SK-N-SH (cell line): ENCODE measurements at regions not wholly inside any gene's neighbourhood (a gene's known extent, or its start where the extent isn't known, plus 50 kb on each side); places are given as distances from the start of the nearest gene placed in this dataset.

Source experiments
- CTCF ChIA-PET: fragments of 300-600, 350-600 bp; formaldehyde crosslinking; extraction: SDS; loops from one replicate; lab custom pipeline; 2021; lab: Yijun Ruan, JAX
- POLR2A ChIA-PET: fragments of 350-600 bp; sonication (Branson Sonifier 250); formaldehyde crosslinking; extraction: SDS; loops from one replicate; lab custom pipeline; 2020; ENCODE audit warnings: antibody characterized with exemption, inconsistent platforms; lab: Yijun Ruan, JAX
- DNase-seq: peaks from one replicate; pipeline ENCODE4 v3.0.0; 2012
- H2AFZ ChIP-seq: fragments of 200-600 bp; sonication (generic); 2 replicates; pipeline ENCODE4 v1.8.1; 2016; ENCODE audit warnings: antibody characterized with exemption, mild to moderate bottlenecking, low read depth
- H3F3A ChIP-seq: fragments of 200-600 bp; sonication (generic); replicated peaks from 2 replicates; pipeline ENCODE3; 2016; ENCODE audit warnings: antibody characterized with exemption, mild to moderate bottlenecking; ENCODE audit not compliant: insufficient read depth
- H3K27ac ChIP-seq, 2 experiments: fragments of 200-500 bp in 1 of 2; fragments of 200-600 bp in 1 of 2; sonication (Bioruptor generic) in 1 of 2; sonication (generic), shearing (Covaris generic) in 1 of 2; 2 replicates each; pipeline versions ENCODE4 v1.5.1 to v1.6.1; 2014 to 2016; ENCODE audit warnings: low read depth in 2 of 2, inconsistent platforms in 1 of 2, low read length in 1 of 2, mild to moderate bottlenecking in 1 of 2, mixed read lengths in 1 of 2
- H3K27me3 ChIP-seq: fragments of 200-600 bp; sonication (generic), shearing (Covaris generic); 2 replicates; pipeline ENCODE4 v1.6.1; 2016; ENCODE audit warnings: mixed run types; ENCODE audit not compliant: insufficient read depth
- H3K36me3 ChIP-seq, 2 experiments: fragments of 200-500 bp in 1 of 2; fragments of 200-600 bp in 1 of 2; sonication (Bioruptor generic) in 1 of 2; sonication (generic) in 1 of 2; replicated peaks in 1 of 2; 2 replicates each; pipeline versions ENCODE3 to v1.5.1; 2014 to 2016; ENCODE audit warnings: low read length in 1 of 2, mild to moderate bottlenecking in 1 of 2; ENCODE audit not compliant: insufficient read depth in 2 of 2, control insufficient read depth in 1 of 2
- H3K4me1 ChIP-seq, 2 experiments: fragments of 200-500 bp in 1 of 2; fragments of 200-600 bp in 1 of 2; sonication (Bioruptor generic) in 1 of 2; sonication (generic), shearing (Covaris generic) in 1 of 2; 2 replicates each; pipeline versions ENCODE4 v1.5.1 to v1.6.1; 2014 to 2016; ENCODE audit warnings: low read depth in 1 of 2, low read length in 1 of 2, mixed run types in 1 of 2; ENCODE audit not compliant: insufficient read depth in 2 of 2, control insufficient read depth in 1 of 2
- H3K4me2 ChIP-seq: fragments of 200-600 bp; sonication (generic), shearing (Covaris generic); 2 replicates; pipeline ENCODE4 v1.6.1; 2017; ENCODE audit warnings: mixed run types
- H3K4me3 ChIP-seq, 2 experiments: fragments of 200-500 bp in 1 of 2; fragments of 200-600 bp in 1 of 2; sonication (Bioruptor generic) in 1 of 2; sonication (generic), shearing (Covaris generic) in 1 of 2; 2 replicates each; pipeline versions ENCODE4 v1.5.1 to v1.8.1; 2014 to 2016; ENCODE audit warnings: low read depth in 2 of 2, inconsistent platforms in 1 of 2, low read length in 1 of 2, mild to moderate bottlenecking in 1 of 2, mixed read lengths in 1 of 2, moderate library complexity in 1 of 2
- H3K79me2 ChIP-seq: fragments of 200-600 bp; sonication (generic); 2 replicates; pipeline ENCODE4 v1.8.1; 2017; ENCODE audit warnings: mild to moderate bottlenecking; ENCODE audit not compliant: insufficient read depth
- H3K9ac ChIP-seq: fragments of 200-600 bp; sonication (generic); 2 replicates; pipeline ENCODE4 v1.6.1; 2017; ENCODE audit warnings: mixed run types
- H3K9me2 ChIP-seq: fragments of 200-600 bp; sonication (generic); 2 replicates; pipeline ENCODE4 v1.6.1; 2017; ENCODE audit warnings: mixed run types
- H3K9me3 ChIP-seq: fragments of 200-600 bp; sonication (generic); 2 replicates; pipeline ENCODE4 v1.6.1; 2017; ENCODE audit warnings: mixed run types, mild to moderate bottlenecking, moderate library complexity
- H4K20me1 ChIP-seq: fragments of 200-600 bp; sonication (generic); 2 replicates; pipeline ENCODE4 v1.6.1; 2017; ENCODE audit warnings: mild to moderate bottlenecking, mixed run types; ENCODE audit not compliant: insufficient read depth
- CHD2 ChIP-seq: fragments of 150-350 bp; IDR thresholded peaks from 2 replicates; pipeline ENCODE4 v1.6.1; 2018; ENCODE audit warnings: low read length; ENCODE audit not compliant: partially characterized antibody
- ELF1 ChIP-seq: IDR thresholded peaks from 2 replicates; pipeline ENCODE4 v1.4.0; 2012
- EP300 ChIP-seq, 2 experiments: IDR thresholded peaks; 2 replicates each; pipeline versions ENCODE4 v1.4.0 to v1.6.1; 2012; ENCODE audit warnings: borderline replicate concordance in 1 of 2, low read depth in 1 of 2, low read length in 1 of 2
- EZH2phosphoT487 ChIP-seq: fragments of 200-600 bp; sonication (generic); IDR thresholded peaks from 2 replicates; pipeline ENCODE4 v1.6.1; 2017; ENCODE audit warnings: low read depth, mixed run types, mild to moderate bottlenecking, antibody characterized with exemption, moderate library complexity, borderline replicate concordance
- FOXJ3 ChIP-seq: sonication (generic); formaldehyde crosslinking; IDR thresholded peaks from 2 replicates; pipeline ENCODE4 v1.5.1; 2020; ENCODE audit warnings: mild to moderate bottlenecking, missing genetic modification reagents
- FOXM1 ChIP-seq: IDR thresholded peaks from 2 replicates; pipeline ENCODE4 v1.4.0; 2012; ENCODE audit warnings: low read depth, mild to moderate bottlenecking
- IRF3 ChIP-seq: fragments of 150-350 bp; IDR thresholded peaks from 2 replicates; pipeline ENCODE4 v1.6.1; 2016; ENCODE audit warnings: mild to moderate bottlenecking, low read depth, low read length
- JUND ChIP-seq: IDR thresholded peaks from 2 replicates; pipeline ENCODE4 v1.4.0; 2012
- MXI1 ChIP-seq: IDR thresholded peaks from 2 replicates; pipeline ENCODE4 v1.6.1; 2012; ENCODE audit warnings: mild to moderate bottlenecking, low read depth, low read length, improper control_type of control experiment
- NFIC ChIP-seq: IDR thresholded peaks from 2 replicates; pipeline ENCODE4 v1.4.0; 2012; ENCODE audit warnings: borderline replicate concordance
- RAD21 ChIP-seq: IDR thresholded peaks from 2 replicates; pipeline ENCODE4 v1.6.1; 2012; ENCODE audit warnings: mild to moderate bottlenecking, low read length
- REST ChIP-seq: IDR thresholded peaks from 2 replicates; pipeline ENCODE4 v1.6.1; 2012; ENCODE audit warnings: mild to moderate bottlenecking, low read depth, low read length, moderate library complexity
- SIN3A ChIP-seq: IDR thresholded peaks from 2 replicates; pipeline ENCODE4 v1.6.1; 2012; ENCODE audit warnings: low read depth, mild to moderate bottlenecking, low read length, moderate library complexity, borderline replicate concordance
- SMC3 ChIP-seq: IDR thresholded peaks from 2 replicates; pipeline ENCODE4 v1.6.1; 2012; ENCODE audit warnings: low read depth, low read length, improper control_type of control experiment
- TCF12 ChIP-seq: IDR thresholded peaks from 2 replicates; pipeline ENCODE4 v1.4.0; 2012
- USF2 ChIP-seq: fragments of 150-350 bp; IDR thresholded peaks from 2 replicates; pipeline ENCODE4 v1.6.1; 2017; ENCODE audit warnings: antibody characterized with exemption, low read length, low read depth, borderline replicate concordance
- WGBS: methylation state at CpG from one replicate; pipeline ENCODE4 v1.1.6; 2017; ENCODE audit warnings: low lambda C conversion rate; 5-methylcytosine and 5-hydroxymethylcytosine counted together
- TF ChIP-seq, protein P1 (sequence below): fragments of 200-600 bp; sonication (generic); IDR thresholded peaks from 2 replicates; pipeline ENCODE4 v1.6.1; 2017; ENCODE audit warnings: antibody characterized with exemption, mild to moderate bottlenecking, moderate library complexity
- TF ChIP-seq, protein P2 (sequence below): IDR thresholded peaks from 2 replicates; pipeline ENCODE4; 2012
- TF ChIP-seq, protein P3 (sequence below): IDR thresholded peaks from 2 replicates; pipeline ENCODE4 v1.4.0; 2012; ENCODE audit warnings: low read depth
- TF ChIP-seq, protein P4 (sequence below): IDR thresholded peaks from 2 replicates; pipeline ENCODE4 v1.4.0; 2012; ENCODE audit warnings: low read depth, borderline replicate concordance

DNA sequence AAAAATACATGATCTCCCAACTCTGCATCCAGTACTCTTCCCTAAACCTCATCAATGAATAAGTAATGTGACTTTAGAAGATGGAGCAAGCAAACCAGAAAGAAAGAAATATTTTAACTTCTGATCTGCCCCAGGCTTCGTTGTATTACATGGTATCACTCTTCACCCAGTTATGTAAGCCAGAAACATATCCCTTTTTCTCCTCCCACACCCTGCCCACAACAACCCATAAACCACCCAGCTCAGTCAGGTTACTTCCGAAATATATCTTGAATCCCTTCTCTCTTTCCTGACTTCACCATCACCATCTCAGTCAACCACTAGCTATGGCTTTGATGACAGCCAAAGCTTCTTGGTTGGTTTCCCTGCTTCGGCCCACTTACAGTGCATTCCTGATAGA is 295.8 kb upstream of the PARD3B start:
- Histone ChIP-seq H3K9me2 (no peaks in the 10 kb centered on the region), H3K4me3 (no peak overlapping the region), H3F3A (no peaks in the 10 kb centered on the region), H3K4me1 (peaks cover 0 to 8% of the 10 kb centered on the region in 2 experiments; a peak in 1 of 4 replicates), H3K9ac (no peak overlapping the region), H2AFZ (no peak overlapping the region), H3K36me3 (no peaks in the 10 kb centered on the region), H3K27ac (no peak overlapping the region), H3K27me3 (no peaks in the 10 kb centered on the region; the same call in 1 of the 2 replicates), H3K9me3 (no peaks in the 10 kb centered on the region), H3K79me2 (no peaks in the 10 kb centered on the region), H4K20me1 (no peaks in the 10 kb centered on the region), H3K4me2 (no peak overlapping the region)
- ChIA-PET CTCF (interaction anchor here (0.7 to 0.9 kb wide), 2 partner anchors 11 to 118 kb away, joined by 3 read pairs; no protein-coding TSS in a partner anchor), POLR2A (no interaction called here)
- TF ChIP-seq REST (no peak), MXI1 (no peak), NFIC (no peak), SMC3 (no peak), RAD21 (no peak), SIN3A (no peak), EZH2phosphoT487 (no peak), FOXJ3 (CRISPR knock-in tag) (no peak), FOXM1 (no peak), IRF3 (no peak), USF2 (no peak), JUND (no peak), ELF1 (no peak), CHD2 (no peak), EP300 (IDR thresholded peaks at IDR 0.05; ENCODE audit: borderline replicate concordance in 1 of 2, low read depth in 1 of 2, low read length in 1 of 2) (no peak), TCF12 (no peak)
- TF ChIP-seq, protein P1, sequence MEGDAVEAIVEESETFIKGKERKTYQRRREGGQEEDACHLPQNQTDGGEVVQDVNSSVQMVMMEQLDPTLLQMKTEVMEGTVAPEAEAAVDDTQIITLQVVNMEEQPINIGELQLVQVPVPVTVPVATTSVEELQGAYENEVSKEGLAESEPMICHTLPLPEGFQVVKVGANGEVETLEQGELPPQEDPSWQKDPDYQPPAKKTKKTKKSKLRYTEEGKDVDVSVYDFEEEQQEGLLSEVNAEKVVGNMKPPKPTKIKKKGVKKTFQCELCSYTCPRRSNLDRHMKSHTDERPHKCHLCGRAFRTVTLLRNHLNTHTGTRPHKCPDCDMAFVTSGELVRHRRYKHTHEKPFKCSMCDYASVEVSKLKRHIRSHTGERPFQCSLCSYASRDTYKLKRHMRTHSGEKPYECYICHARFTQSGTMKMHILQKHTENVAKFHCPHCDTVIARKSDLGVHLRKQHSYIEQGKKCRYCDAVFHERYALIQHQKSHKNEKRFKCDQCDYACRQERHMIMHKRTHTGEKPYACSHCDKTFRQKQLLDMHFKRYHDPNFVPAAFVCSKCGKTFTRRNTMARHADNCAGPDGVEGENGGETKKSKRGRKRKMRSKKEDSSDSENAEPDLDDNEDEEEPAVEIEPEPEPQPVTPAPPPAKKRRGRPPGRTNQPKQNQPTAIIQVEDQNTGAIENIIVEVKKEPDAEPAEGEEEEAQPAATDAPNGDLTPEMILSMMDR, result no peak
- TF ChIP-seq, protein P2, sequence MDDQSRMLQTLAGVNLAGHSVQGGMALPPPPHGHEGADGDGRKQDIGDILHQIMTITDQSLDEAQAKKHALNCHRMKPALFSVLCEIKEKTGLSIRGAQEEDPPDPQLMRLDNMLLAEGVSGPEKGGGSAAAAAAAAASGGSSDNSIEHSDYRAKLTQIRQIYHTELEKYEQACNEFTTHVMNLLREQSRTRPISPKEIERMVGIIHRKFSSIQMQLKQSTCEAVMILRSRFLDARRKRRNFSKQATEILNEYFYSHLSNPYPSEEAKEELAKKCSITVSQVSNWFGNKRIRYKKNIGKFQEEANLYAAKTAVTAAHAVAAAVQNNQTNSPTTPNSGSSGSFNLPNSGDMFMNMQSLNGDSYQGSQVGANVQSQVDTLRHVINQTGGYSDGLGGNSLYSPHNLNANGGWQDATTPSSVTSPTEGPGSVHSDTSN, result no peak
- TF ChIP-seq, protein P3, sequence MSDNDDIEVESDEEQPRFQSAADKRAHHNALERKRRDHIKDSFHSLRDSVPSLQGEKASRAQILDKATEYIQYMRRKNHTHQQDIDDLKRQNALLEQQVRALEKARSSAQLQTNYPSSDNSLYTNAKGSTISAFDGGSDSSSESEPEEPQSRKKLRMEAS, result no peak
- TF ChIP-seq, protein P4, sequence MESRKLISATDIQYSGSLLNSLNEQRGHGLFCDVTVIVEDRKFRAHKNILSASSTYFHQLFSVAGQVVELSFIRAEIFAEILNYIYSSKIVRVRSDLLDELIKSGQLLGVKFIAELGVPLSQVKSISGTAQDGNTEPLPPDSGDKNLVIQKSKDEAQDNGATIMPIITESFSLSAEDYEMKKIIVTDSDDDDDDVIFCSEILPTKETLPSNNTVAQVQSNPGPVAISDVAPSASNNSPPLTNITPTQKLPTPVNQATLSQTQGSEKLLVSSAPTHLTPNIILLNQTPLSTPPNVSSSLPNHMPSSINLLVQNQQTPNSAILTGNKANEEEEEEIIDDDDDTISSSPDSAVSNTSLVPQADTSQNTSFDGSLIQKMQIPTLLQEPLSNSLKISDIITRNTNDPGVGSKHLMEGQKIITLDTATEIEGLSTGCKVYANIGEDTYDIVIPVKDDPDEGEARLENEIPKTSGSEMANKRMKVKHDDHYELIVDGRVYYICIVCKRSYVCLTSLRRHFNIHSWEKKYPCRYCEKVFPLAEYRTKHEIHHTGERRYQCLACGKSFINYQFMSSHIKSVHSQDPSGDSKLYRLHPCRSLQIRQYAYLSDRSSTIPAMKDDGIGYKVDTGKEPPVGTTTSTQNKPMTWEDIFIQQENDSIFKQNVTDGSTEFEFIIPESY, result no peak
- DNase-seq, result no peak
- WGBS, result 49% methylated on average over 3 of the region's 3 CpGs
